Ovary (tissue), 3 donors: ENCODE measurements at regions not wholly inside any gene's neighbourhood (a gene's known extent, or its start where the extent isn't known, plus 50 kb on each side); places are given as distances from the start of the nearest gene placed in this dataset.
"Not testable (repeated sequence)": the region's sequence is repeated elsewhere in the genome, so short reads cannot be mapped to it uniquely, and the experiment has no call there.

Experiments used
- CTCF ChIP-seq, 3 donors: fragments of 450-650 bp in 2 of 3; fragments of 200-600 bp in 1 of 3; IDR thresholded peaks; one replicate each; pipeline versions ENCODE4 v1.5.1 to v1.8.0; 2016 to 2022; ENCODE audit warnings: antibody characterized with exemption in 3 of 3, mild to moderate bottlenecking in 1 of 3
- EP300 ChIP-seq: sonication (generic); formaldehyde crosslinking; IDR thresholded peaks from one replicate; pipeline ENCODE4 v1.6.1; 2017; ENCODE audit warnings: antibody characterized with exemption
- POLR2A ChIP-seq: fragments of 450-650 bp; IDR thresholded peaks from one replicate; pipeline ENCODE4 v1.6.1; 2017; ENCODE audit warnings: antibody characterized with exemption, mild to moderate bottlenecking, moderate library complexity
- donor health status: DM: no; HTN: no; CAD: no.

- TF ChIP-seq CTCF (IDR thresholded peaks at IDR 0.05); POLR2A; EP300: not testable (repeated sequence)
Measured at GRCh38 chr4:52157071-52157470, 106.0 kb downstream of the SPATA18 start.
